DMS153 (cell line): ENCODE measurements at regions not wholly inside any gene's neighbourhood (a gene's known extent, or its start where the extent isn't known, plus 50 kb on each side); places are given as distances from the start of the nearest gene placed in this dataset.

Source experiments
- DNase-seq: peaks from one replicate; lab custom pipeline; 2025; lab: John Stamatoyannopoulos, UW

DNA sequence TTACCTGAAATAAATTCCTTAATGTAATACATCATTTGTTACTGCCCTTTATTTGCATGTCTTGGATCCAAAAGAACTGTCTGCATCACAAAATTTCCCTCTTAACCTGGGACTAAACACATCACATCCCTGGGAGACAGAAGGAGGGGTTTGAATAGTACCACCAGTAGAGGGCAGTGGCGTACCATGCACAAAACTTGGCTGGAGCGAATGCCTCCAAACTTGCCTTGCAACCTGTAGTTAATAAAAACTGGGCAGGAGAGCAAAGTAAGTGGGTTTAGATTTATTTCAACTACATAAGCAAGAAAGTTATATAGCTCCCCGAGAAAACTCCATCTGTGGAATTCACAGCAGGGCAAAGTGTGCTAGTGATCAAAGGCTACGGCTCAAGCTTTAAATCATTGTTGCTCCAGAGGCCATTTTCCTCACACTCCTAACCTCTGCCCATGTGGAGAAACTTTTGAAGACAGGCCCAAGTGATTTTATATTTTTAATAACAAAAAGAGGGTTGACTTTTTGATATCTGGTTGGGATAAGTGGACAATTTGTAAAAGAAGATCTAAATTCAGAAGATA is 1176.7 kb upstream of the SEL1L start:
- DNase-seq, result no peak

DNA sequence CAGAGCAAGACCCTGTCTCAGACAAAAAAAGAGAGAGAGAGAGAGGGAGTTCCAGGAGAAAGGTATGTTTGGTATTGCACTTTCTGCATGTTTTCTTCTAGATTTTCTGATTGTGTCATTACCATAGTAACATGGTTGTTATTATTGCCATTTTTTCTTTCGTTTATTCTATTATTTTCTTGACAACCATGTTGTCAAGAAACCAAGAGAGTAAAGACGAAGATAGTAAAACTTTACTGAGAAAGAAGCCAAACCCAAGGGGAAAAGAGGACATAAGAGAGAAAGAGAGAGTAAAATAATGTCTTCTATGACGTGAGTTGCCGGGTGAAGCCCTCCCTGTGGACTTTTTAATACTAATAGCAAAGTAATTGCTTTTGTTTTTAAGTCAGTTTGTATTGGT is 1186.0 kb upstream of the SEL1L start:
- DNase-seq, result no peak

DNA sequence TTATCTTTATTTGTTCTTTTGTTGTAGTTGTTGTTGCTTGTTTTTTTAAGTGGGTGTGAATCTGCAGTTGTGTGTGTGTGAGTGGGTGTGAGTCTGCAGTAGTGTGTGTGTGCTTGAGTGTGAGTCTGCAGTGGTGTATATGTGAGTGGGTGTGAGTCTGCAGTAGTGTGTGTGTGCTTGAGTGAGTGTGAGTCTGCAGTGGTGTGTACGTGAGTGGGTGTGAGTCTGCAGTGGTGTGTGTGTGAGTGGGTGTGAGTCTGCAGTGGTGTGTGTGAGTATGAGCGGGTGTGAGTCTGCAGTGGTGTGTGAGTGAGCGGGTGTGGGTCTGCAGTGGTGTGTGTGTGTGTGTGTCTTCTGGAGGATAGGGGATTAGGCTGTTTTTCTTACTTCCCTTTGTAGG is 1186.8 kb upstream of the SEL1L start:
- DNase-seq, result no peak

DNA sequence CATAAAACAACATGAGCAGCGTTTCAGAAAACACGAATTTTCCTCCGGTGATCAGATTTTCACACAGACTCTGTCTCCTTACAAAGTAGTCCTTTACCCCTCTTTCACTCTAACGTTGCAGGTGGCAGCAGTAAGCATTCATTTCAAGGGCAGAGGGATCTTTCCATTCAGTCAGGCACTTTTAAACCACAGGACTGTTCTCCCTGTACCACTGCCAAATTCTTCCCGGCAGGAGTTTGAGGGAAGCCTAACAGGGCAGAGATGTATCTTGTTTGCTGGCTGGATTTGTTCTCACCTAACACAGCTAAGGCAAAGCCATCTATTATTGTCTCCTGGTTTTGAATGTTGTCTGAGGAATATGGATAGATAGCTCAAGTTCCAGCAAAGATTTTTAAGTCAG is 1187.3 kb upstream of the SEL1L start:
- peak; percentile 29 for DNase-seq

DNA sequence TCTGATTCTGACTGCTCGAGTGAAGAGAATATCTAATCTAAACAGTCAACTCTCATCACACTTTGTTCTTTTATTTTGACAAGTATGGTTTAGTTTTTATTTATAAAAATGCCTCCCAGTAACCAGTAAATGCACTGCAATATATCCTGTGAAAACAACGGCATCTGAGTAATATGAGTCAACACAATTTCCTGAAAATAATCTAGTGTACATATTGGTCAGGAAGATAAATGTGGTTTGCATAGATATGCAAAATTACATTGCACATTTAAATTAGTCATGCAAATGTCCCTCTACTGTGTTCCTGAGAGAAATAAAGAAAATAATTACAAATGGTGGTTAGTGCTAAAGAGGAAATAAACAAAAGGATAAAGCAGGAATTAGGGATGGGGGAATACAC is 1190.7 kb upstream of the SEL1L start:
- no peak for DNase-seq

DNA sequence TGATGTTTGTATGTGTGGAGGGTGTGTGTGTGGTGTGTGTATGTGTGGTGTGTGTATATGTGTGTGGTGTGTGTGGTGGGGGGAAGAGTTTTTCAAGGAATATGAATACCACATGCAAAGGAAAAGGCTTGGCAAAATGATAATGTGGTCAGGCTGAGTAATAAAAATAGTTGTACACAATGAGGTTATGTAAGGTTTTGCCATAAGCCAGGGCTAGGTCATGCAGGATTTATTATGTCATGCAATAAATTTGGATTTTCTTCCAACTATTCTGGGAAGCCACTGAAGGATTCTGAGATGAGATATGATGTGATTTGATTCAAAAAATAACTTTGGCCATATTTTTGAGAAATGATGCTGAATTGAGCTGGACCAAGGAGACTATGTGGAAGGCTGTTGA is 1191.6 kb upstream of the SEL1L start:
- no peak for DNase-seq

DNA sequence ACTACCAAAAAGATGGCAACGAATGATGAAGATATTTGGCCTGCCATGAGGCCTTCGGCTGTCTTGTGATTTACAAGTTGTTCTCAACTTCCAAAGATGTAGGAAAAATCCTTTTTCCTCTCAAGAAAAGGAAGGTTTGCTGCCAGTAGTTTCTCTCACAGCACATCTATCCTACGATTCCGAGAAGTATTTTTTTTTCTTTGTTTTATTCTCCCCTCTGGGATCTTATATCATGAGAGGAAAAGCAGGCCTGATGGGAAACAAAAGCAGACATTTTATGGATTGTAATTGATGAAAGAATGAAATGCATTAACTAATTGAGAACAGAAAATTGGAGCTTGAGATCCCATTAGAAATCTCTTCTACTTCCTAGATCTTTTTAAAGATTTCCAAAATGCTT is 1197.9 kb upstream of the SEL1L start:
- no peak for DNase-seq

DNA sequence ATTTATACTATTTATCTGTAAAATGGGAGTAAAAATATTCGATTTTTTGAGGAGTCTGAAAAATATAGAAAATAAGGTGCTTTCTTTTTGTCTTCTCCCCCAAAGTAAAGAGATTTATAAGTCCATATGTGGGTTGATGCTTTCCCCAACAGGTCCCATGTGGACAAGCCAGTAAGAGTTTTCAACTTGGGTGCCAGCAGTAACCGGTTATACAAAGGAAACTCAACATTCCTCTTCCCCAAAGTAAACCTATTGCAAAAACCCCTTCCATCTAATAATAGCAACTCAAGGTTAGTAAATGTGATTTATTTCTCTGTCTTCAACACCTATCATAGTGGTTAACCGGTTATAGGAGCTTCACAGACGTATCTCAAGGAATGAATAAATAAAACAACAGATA is 1206.9 kb upstream of the SEL1L start:
- DNase-seq, result no peak

DNA sequence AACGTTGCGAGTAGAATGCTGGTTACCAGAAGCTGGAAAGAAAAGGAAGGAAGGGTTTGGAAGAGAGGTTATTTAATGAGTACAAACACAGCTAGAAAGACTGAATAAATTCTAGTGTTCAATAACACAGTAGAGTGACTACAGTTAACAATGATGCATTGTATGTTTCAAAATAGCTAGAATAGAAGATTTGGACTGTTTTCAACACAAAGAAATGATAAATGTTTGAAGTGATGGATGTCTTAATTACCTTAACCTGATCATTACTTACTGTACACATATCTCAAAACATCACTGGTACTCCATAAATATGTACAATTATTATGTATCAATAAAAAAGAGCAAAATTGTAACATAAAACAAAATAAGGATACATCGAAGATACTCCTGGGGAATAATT is 1221.8 kb upstream of the SEL1L start:
- no peak for DNase-seq

DNA sequence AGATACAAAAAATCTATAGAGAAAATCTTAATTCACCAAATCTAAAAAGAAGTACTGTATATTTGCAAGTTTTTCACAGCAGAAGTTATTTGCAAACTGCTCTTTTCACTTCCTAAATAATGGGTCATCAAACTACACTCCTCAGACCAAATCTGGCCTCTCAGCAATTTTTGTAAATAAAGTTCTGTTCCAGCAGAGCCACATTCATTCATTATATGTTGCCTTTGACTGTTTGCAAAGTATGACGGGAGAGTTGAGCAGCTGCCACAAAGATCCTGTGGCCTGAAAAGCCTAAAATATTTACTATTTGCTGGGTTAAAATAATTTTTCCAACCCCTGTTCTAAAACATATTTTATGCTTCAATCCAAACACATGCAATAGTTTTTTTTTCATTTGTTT is 1222.3 kb upstream of the SEL1L start:
- DNase-seq, result no peak

DNA sequence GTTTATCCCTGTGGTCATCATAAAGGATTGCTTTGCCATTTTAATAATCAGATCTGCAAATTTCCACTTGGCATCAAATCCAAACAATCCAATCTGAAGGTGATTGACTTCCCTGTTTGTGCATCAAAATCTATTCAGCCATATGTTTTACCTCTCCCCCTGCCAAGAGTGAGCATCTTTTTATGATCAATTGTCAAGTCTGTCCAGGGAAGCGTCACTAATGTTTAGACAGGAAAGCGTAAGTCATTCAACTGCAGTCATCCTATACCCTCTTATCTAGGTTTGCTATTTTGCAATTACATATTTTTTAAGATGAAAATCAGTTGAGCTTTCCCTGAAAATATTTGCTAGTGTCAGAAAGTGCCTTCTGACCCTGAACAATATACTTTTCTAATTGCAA is 1224.1 kb upstream of the SEL1L start:
- DNase-seq, result no peak

DNA sequence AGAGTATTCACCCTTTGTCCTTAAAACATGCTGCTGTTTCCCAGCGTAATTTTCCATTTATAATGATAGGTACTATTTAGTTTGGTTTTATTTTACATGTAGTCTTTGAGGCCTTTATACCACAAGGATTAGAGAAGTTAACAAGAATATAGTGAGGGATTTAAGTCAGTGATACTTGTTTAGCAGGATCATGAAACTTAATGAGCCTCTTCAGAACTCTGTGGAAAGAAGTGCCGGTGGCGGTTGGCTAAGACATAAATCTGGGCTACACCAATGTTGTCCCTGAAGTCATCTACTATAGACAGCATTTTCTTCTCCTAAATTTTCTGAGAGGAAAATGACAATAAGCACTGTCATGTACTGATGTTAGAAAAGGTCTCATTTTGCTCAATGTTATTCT is 1226.0 kb upstream of the SEL1L start:
- no peak for DNase-seq

DNA sequence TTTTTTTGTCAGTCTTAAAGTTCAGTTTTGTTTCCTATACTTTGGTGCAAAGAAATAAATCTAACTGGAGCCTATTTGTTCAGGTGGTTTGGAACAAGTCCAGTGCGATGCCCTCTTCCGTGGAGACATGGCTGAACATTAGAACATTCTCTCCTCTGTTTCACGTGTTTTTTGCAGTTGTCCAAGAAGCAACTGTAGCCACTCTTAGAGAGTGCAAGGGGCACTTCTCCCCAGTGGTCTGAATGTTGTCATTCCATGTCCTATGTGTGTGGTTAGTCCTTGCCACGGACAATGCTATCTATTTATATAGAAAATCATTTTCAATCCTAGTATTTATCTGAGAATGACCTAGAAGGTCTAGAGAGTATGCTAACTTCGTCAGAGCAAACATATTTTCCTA is 1232.5 kb upstream of the SEL1L start:
- DNase-seq, result no peak

DNA sequence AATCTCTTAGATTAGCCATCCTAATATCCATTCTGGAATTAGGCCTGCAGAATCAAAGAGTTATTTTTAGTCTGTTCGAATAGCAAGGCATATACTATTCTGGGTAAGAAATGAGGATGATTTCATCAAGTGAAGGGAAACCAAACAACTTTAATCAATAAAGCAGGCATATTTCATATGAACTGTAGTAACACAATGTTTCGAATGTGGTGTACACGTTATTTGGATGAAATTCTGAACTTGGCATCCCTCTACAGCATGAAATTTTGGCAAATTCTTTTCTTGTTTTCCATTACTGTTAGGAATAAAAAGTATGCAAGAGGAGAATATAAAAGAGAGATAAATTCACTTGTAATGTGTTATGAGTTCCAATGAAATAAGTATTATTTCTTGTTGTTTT is 1233.3 kb upstream of the SEL1L start:
- no peak for DNase-seq

DNA sequence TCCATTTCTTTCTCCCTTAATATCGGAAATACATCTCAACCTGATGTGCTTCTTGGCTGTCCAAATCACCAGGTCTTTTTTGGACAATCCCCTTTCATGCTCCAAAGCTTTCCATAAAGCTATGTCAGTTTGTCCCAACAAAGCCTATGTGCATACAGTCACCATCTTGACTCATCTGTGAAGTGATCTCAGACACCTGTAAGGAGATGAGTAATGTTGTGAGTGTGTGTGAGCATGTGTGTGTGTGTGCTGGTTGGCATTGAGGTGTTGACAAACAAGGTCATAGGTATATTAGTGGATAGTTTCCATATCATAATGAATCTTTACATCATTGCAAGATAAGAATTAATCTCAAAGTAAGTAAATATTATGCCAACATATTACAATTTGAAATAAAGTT is 1243.3 kb upstream of the SEL1L start:
- DNase-seq, result no peak

DNA sequence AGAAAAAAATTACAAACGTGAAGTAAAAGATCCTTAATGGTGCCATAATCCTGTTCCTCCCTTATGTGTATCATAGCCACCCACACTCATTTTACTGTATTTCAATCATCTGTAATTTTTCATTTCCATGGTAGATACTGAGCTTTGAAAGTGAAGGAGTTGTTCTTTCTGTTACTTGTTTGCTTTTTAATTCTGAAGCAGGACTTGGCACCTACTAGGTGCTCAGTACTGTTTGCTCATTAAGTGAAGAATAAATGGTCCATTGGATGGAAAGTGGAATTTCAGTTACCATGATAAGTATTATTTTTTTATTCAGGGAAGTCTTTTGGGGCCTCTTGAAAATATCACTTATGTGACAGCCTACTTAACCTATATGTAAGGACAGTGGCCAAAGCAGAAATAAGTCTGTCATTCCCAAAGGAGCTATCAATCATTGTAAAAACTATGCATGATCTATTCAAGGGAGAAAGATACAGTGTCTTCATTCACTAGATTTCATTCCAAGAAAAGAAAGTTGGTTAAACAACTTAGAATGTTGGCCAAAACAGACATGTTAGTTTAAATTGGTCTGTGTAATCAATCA is 1244.4 kb upstream of the SEL1L start:
- DNase-seq, result no peak

DNA sequence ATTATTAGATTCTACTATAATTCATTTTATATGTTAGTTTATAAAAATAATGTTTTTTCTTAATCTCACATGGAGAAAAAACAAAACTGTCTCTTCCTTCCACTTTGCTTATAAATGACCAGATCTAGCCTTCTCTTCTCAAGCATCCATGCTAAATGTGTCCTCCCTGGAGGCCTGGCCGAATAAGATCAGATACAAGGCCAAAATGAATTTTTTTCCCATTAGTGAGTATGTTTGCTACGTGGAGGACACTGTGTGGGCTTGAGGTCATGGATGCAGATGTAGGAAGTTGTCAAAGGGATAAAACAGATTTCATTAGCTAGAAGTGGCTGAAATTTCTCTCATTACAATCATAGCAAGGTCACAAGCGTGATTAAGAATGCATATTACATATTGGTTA is 1244.9 kb upstream of the SEL1L start:
- no peak for DNase-seq

DNA sequence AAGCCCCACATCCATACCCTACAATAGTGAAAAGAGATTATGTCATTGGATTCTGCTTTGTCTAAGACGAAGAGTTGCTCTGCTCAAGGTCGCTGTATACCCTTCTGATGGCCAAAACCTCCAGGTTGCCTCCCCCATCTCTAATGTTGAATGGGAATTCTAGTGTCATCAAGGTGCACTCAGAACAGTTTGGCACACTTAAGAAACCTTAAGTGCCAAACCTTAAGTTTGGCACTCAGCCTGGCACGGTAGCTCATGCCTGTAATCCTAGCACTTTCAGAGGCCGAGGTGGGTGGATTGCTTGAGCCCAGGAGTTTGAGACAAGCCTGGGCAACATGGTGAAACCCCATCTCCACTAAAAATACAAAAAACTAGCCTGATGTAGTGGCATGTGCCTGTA is 1245.6 kb upstream of the SEL1L start:
- no peak for DNase-seq

DNA sequence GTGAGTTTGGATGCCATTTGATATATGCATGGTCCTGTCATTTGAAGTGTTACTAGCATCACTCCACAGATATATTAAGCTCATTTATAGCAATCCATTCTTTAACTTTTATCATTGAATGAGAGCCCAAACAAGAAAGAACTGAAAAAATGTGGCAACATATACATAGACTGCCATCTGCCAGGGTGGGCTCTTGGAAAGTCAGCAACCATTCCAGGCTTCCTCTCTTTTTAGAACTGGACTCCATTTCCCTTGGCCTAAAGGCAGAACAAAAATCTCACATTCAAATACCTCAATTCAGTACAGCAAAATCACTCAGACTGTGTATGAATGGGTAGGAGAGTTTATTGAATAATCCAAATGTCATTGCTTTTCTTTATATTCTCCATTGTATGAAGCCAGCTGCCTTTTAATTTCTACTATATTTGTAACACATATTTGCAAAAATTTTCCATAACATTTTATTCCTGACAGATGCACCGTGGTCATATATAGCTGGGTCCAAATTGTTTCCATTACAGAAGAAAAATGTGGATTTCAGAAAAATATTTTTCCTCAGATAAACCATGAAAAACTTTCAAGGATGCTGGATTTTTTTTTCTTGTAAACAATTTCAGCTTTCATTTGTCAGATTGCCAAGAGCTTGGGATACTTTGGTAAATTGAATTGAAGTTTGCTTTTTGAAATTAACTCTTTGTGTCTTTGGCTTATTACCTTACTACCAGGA is 1252.3 kb upstream of the SEL1L start:
- no peak for DNase-seq

DNA sequence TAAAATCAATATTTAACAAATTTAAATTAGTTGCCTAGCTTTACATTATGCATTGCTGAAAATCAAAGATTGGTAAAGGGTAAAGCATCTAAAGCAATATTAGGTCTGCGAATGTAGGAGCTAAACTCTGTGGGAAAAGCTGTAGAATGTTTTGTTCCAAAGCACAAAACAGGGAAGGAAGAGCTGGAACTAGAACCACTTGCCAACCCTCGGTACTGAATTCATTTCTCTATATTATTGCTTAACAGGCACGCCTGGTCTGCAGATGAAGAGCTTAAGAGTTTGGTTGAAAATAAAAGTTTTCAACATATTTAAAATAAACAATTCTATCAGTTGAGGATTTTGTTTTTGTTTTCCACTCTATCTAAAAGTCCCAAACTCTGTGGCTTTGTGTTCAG is 1252.8 kb upstream of the SEL1L start:
- DNase-seq, result no peak

DNA sequence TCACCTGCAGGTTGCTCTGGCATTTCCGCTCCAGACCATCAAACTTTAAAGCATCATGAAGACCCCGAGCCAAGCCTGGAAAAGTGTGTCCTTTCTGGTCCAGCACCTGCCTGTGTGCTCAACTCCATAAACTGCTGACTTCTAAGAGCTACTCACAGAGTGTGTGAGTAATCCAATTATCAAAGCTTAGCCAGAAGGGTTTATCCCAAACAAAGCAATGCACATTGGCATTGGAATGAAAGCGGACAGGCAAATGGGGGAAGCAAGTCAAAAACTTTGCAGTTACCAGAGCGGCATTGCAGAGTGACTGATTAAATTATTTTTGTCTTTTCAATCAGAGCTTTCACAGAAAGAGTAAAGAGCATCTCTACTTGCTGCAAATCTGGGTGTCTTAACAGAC is 1262.4 kb upstream of the SEL1L start:
- DNase-seq, result no peak

DNA sequence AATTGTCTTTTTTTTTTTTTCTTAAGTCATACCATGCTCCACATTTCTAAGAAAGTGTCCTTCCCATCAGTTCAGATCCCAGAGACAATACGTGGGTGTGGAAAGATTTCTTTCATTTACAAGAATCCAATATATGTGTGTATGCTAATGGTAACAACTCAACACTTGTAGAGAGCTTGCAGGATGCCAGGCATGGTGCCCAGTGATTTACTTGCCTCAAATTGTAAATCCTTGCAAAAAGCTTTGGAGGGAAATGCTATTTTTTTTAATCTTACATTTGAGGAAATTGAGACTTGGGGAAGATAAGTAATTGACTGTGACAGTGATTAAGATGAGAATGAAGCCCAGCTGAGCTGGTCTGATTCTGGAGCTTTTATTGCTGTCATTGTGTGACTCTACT is 1264.6 kb upstream of the SEL1L start:
- DNase-seq, result no peak

DNA sequence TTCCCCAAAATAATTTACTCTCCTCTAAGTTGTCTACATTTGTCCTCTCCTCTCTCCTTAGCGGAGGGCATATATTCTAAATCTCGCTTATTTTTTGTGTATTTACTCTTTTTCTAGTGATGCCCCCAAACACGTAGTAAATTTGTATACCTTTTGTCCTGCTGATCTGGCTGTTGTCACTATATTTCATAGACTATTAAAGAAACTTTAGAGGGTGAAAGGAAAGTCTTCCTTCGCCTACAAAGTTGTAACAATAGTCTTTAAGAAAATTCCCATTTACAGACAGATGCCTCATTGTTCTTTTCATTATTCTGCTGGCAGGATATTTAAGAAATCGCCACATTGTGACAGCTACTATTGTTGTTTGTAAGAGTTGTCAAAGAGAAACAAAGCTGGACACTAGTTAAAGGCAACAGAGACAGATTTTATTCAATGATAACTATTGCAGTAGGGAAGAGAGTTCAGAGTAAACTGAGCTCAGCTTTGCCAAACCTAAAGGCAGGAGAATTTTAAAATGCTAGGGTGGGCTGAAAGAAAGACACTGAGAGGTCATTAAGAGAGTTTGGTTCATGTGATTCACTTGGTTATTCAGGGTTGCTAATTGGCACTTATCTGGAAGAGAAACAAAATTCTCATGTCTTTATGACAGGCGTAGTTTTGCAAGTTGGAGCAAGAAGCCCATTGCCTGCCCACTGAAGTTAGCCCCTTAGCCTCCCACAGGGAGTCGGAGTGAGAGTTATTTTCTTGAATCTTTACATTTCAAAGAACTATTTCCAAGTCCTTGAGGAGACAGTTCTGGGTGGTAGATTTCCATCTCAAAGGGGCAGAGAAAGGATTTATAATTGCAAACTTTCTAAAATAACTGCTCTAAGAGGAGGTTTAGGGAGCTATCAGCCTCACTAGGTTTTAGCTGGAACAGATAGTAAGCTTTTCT is 1272.5 kb upstream of the SEL1L start:
- no peak for DNase-seq
